ENCODE measurements at regions not wholly inside any gene's neighbourhood (a gene's known extent, or its start where the extent isn't known, plus 50 kb on each side); places are given as distances from the start of the nearest gene placed in this dataset.

DNA sequence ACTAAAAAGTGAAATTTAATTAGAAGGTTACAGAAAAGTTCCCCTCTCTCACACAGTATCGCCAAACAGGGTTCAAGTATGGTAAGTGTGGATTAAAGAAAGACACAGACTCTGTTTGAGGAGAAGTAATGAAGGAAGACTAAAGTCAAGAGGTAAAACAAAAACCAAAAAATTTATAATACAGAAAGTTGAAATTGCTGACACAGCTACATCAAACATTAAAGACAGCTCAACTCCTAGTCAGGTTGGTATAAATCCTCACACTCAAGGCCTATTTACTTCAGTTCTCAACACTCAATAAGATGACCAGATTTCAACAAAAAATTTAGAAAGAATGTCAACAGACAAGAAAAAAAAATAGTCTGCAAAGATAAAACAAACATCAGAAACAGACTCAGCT, 300.5 kb upstream of the LINC00305 start:
- TF ChIP-seq, protein P1, sequence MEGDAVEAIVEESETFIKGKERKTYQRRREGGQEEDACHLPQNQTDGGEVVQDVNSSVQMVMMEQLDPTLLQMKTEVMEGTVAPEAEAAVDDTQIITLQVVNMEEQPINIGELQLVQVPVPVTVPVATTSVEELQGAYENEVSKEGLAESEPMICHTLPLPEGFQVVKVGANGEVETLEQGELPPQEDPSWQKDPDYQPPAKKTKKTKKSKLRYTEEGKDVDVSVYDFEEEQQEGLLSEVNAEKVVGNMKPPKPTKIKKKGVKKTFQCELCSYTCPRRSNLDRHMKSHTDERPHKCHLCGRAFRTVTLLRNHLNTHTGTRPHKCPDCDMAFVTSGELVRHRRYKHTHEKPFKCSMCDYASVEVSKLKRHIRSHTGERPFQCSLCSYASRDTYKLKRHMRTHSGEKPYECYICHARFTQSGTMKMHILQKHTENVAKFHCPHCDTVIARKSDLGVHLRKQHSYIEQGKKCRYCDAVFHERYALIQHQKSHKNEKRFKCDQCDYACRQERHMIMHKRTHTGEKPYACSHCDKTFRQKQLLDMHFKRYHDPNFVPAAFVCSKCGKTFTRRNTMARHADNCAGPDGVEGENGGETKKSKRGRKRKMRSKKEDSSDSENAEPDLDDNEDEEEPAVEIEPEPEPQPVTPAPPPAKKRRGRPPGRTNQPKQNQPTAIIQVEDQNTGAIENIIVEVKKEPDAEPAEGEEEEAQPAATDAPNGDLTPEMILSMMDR (IDR thresholded peaks at IDR 0.05; ENCODE audit: borderline replicate concordance, extremely low read depth, low read length, poor library complexity, severe bottlenecking): no peak
- TF ChIP-seq EZH2 (IDR thresholded peaks at IDR 0.05; ENCODE audit: borderline replicate concordance, low read depth, low read length, severe bottlenecking): no peak

All from DND-41 (cell line).